DND-41 (cell line): ENCODE measurements at regions not wholly inside any gene's neighbourhood (a gene's known extent, or its start where the extent isn't known, plus 50 kb on each side); places are given as distances from the start of the nearest gene placed in this dataset.

ENCODE experiments used
- CTCF ChIP-seq: IDR thresholded peaks from 2 replicates; pipeline ENCODE4 v1.5.1; 2012; ENCODE audit warnings: borderline replicate concordance, low read length, moderate library complexity, mild to moderate bottlenecking; ENCODE audit not compliant: poor library complexity, severe bottlenecking; ENCODE audit errors: extremely low read depth
- EZH2 ChIP-seq: IDR thresholded peaks from 3 replicates; pipeline ENCODE4 v1.6.1; 2012; ENCODE audit warnings: borderline replicate concordance, low read depth, mild to moderate bottlenecking, moderate library complexity, low read length, inconsistent platforms; ENCODE audit not compliant: severe bottlenecking

GRCh38 chr22:47444746-47445065 lies 682.3 kb downstream of the TBC1D22A start:
- TF ChIP-seq CTCF (no peak), EZH2 (no peak)
